Sigmoid colon (tissue), 6 donors: ENCODE measurements at regions not wholly inside any gene's neighbourhood (a gene's known extent, or its start where the extent isn't known, plus 50 kb on each side); places are given as distances from the start of the nearest gene placed in this dataset.

ENCODE experiments used
- DNase-seq: peaks from one replicate; pipeline ENCODE4 v3.0.0-alpha.2; 2019
- H3K27ac ChIP-seq, 4 donors: fragments of 200-600 bp; sonication (generic); one replicate each; pipeline ENCODE4 v1.5.1; 2016 to 2019; ENCODE audit warnings: mild to moderate bottlenecking in 1 of 4
- H3K27me3 ChIP-seq, 3 donors: fragments of 200-600 bp; sonication (generic); one replicate each; pipeline ENCODE4 v1.5.1; 2019; ENCODE audit warnings: mild to moderate bottlenecking in 1 of 3
- H3K36me3 ChIP-seq, 4 donors: fragments of 200-600 bp; sonication (generic); one replicate each; pipeline ENCODE4 v1.5.1; 2016 to 2019
- H3K4me1 ChIP-seq, 4 donors: fragments of 200-600 bp; sonication (generic); one replicate each; pipeline ENCODE4 v1.5.1; 2017 to 2019
- H3K4me3 ChIP-seq, 4 donors: fragments of 200-600 bp; sonication (generic); one replicate each; pipeline ENCODE4 v1.5.1; 2017 to 2019; ENCODE audit warnings: mild to moderate bottlenecking in 2 of 4, moderate library complexity in 1 of 4
- H3K9me3 ChIP-seq, 4 donors: fragments of 200-600 bp in 3 of 4; sonication (generic) in 3 of 4; one replicate each; pipeline versions ENCODE4 v1.5.1 to v1.6.1; 2013 to 2019
- CTCF ChIP-seq, 4 experiments: fragments of 450-650 bp in 3 of 4; fragments of 200-600 bp in 1 of 4; IDR thresholded peaks; one replicate each; pipeline ENCODE4 v1.5.1; 2016 to 2019; ENCODE audit warnings: antibody characterized with exemption in 4 of 4, mild to moderate bottlenecking in 3 of 4, moderate library complexity in 2 of 4
- EP300 ChIP-seq, 4 donors: sonication (generic); formaldehyde crosslinking; IDR thresholded peaks; one replicate each; pipeline ENCODE4 v1.6.1; 2017; ENCODE audit warnings: antibody characterized with exemption in 4 of 4
- POLR2A ChIP-seq, 2 donors: fragments of 450-650 bp; IDR thresholded peaks; one replicate each; pipeline ENCODE4 v1.6.1; 2016; ENCODE audit warnings: antibody characterized with exemption in 2 of 2, mild to moderate bottlenecking in 2 of 2, moderate library complexity in 2 of 2
- POLR2AphosphoS5 ChIP-seq, 4 donors: sonication (generic); formaldehyde crosslinking; IDR thresholded peaks; one replicate each; pipeline ENCODE4 v1.6.1; 2017; ENCODE audit warnings: antibody characterized with exemption in 4 of 4
- WGBS, 2 donors: extraction: QIAGEN DNeasy Blood & Tissue Kit; methylation state at CpG; one replicate each; pipeline ENCODE4 v1.1.7; 2013; 5-methylcytosine and 5-hydroxymethylcytosine counted together
- intact Hi-C: fragments of 100-400 bp; cut with DNase I; formaldehyde crosslinking; loops from one replicate; pipeline ENCODE4 v1.15.1; 2023
- donor health status: healthy with polysubstance abuse.
- donor health status: healthy.

DNA sequence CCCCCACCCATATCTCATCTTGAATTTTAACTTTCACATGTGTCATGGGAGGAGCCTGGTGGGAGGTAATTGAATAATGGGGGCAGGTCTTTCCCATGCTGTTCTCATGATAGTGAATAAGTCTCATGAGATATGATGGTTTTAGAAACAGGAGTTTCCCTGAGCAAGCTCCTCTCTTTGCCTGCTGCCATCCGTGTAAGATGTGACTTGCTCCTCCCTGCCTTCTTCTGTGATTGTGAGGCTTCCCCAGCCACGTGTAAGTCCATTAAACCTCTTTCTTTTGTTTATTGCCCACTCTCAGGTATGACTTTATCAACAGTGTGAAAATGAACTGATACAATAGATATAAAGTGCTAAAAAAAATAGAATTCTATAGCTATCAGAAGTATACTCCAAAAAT is 168.8 kb downstream of the CXCL12 start:
- Histone ChIP-seq H3K4me3 (no peak overlapping the region), H3K4me1 (no peaks in the 10 kb centered on the region), H3K9me3 (peaks cover 0 to 5% (median 0%) of the 10 kb centered on the region in 4 donors), H3K27ac (no peak overlapping the region), H3K27me3 (no peaks in the 10 kb centered on the region), H3K36me3 (no peaks in the 10 kb centered on the region)
- intact Hi-C loops = no loop called here
- no peak for DNase-seq
- TF ChIP-seq EP300 (IDR thresholded peaks at IDR 0.05) (no peak), CTCF (IDR thresholded peaks at IDR 0.05) (no peak), POLR2A (IDR thresholded peaks at IDR 0.05) (no peak), POLR2AphosphoS5 (IDR thresholded peaks at IDR 0.05) (no peak)
- WGBS, 2 donors = 64 to 76% methylated on average over 2 of the region's 2 CpGs

- H3K9me3 ChIP-seq = no peaks in the 10 kb centered on the region
- H3K36me3 ChIP-seq = no peaks in the 10 kb centered on the region
- 50 to 84% methylated on average over 4 of the region's 4 CpGs for WGBS, 2 donors
- no peaks in the 10 kb centered on the region for H3K4me1 ChIP-seq
- H3K4me3 ChIP-seq = no peak overlapping the region
- no peak overlapping the region for H3K27ac ChIP-seq
- intact Hi-C loops = no loop called here
- TF ChIP-seq POLR2A (IDR thresholded peaks at IDR 0.05) (no peak), POLR2AphosphoS5 (IDR thresholded peaks at IDR 0.05) (no peak), CTCF (IDR thresholded peaks at IDR 0.05) (no peak), EP300 (IDR thresholded peaks at IDR 0.05) (no peak)
- DNase-seq = no peak
- H3K27me3 ChIP-seq = no peaks in the 10 kb centered on the region
These were observed 175.1 kb downstream of the CXCL12 start for GRCh38 chr10:44209811-44210210.

- no peak for DNase-seq
- Histone ChIP-seq H3K27ac (no peak overlapping the region), H3K4me1 (no peaks in the 10 kb centered on the region), H3K4me3 (no peak overlapping the region), H3K36me3 (no peaks in the 10 kb centered on the region), H3K27me3 (no peaks in the 10 kb centered on the region), H3K9me3 (no peaks in the 10 kb centered on the region)
- intact Hi-C loops = no loop called here
- WGBS, 2 donors = 87 to 95% methylated on average over 9 of the region's 9 CpGs
- no peak for TF ChIP-seq EP300 (IDR thresholded peaks at IDR 0.05)
These were observed 177.7 kb downstream of the CXCL12 start for GRCh38 chr10:44207160-44207559.

DNA sequence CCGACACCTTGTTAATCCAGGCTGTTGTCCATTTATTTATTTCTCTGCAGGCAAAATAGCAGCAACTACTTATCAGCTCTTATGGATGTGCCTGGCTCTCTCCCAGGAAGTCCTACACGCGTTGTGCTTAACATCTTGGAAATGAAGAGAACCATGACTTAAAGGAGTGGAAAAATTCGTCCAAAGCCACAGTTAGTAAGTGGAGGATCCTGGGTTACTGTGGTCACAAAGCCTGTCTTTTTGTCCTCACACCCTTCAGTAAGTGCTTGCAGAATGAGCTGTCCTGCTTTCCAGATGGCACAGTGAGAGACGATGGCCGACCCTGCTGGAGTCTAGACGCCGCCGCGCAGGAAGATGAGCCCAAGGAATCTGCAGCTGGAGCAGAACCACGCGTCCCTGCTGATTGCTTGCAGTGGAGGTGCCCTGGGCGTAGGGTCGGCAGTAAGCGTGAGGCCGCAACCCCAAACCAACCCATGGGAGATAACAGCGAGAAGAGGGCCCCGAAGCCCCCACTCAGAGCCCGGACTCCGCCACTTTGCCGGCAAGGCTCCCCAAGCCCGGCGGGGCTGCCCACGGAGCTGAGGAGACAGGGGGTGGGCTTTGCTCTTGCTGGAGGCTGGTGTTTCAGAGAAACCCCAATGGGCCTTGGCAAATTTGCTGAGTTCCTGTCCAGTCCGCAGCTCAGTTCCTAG is 178.6 kb downstream of the CXCL12 start:
- no peaks in the 10 kb centered on the region for H3K9me3 ChIP-seq
- intact Hi-C loops = no loop called here
- H3K4me3 ChIP-seq = no peak overlapping the region
- peak; percentile 55 for DNase-seq
- no peaks in the 10 kb centered on the region for H3K36me3 ChIP-seq
- H3K27me3 ChIP-seq = no peaks in the 10 kb centered on the region
- 88 to 90% methylated on average over 25 of the region's 25 CpGs for WGBS, 2 donors
- no peaks in the 10 kb centered on the region for H3K4me1 ChIP-seq
- no peak overlapping the region for H3K27ac ChIP-seq
- no peak for TF ChIP-seq EP300 (IDR thresholded peaks at IDR 0.05)
- no peak for TF ChIP-seq CTCF (IDR thresholded peaks at IDR 0.05)
- TF ChIP-seq POLR2AphosphoS5 (IDR thresholded peaks at IDR 0.05) = no peak
- TF ChIP-seq POLR2A (IDR thresholded peaks at IDR 0.05) = no peak

DNA sequence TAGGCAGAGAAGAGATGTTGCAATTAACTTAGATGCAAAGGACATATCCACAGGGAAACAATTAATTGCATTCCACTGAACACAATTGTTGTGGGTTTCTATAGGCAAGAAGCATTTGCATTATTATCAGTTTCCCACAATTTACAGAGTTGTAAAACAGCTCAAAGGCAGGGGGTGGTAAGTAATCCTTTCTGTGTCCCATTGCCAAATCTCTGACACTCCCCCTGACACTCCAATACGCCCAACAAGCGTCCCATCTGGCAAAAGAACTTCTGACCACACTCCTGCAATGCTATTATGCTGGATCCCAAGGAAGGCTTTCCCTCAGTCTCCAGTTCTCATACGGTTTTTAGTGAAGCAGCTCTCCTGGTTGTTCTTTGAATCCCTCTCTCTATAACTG is 179.8 kb downstream of the CXCL12 start:
- Histone ChIP-seq H3K9me3 (no peaks in the 10 kb centered on the region), H3K36me3 (no peaks in the 10 kb centered on the region), H3K4me3 (no peak overlapping the region), H3K27ac (no peak overlapping the region), H3K4me1 (no peaks in the 10 kb centered on the region), H3K27me3 (no peaks in the 10 kb centered on the region)
- intact Hi-C loops = no loop called here
- WGBS, 2 donors = 20 to 49% methylated on average over 3 of the region's 3 CpGs
- DNase-seq = no peak
- TF ChIP-seq CTCF (IDR thresholded peaks at IDR 0.05) (no peak), POLR2AphosphoS5 (IDR thresholded peaks at IDR 0.05) (no peak), EP300 (IDR thresholded peaks at IDR 0.05) (no peak), POLR2A (IDR thresholded peaks at IDR 0.05) (no peak)
